ENCODE measurements at regions not wholly inside any gene's neighbourhood (a gene's known extent, or its start where the extent isn't known, plus 50 kb on each side); places are given as distances from the start of the nearest gene placed in this dataset.

- no peak for DNase-seq (ENCODE audit: low read depth)
Observed at GRCh38 chr11:128262463-128263345, 324.7 kb downstream of the ETS1 start.

- DNase-seq (ENCODE audit: low read depth): no peak
Observed at GRCh38 chr11:128261011-128261421, 326.3 kb downstream of the ETS1 start.

- no peak for DNase-seq (ENCODE audit: low read depth)
Observed at GRCh38 chr11:128260398-128260797, 327.0 kb downstream of the ETS1 start.

GRCh38 chr11:128259816-128260215 is 327.5 kb downstream of the ETS1 start:
- DNase-seq (ENCODE audit: low read depth): no peak

GRCh38 chr11:128254941-128255340 is 332.4 kb downstream of the ETS1 start:
- DNase-seq (ENCODE audit: low read depth): no peak

GRCh38 chr11:128251140-128251539 is 336.2 kb downstream of the ETS1 start:
- no peak for DNase-seq (ENCODE audit: low read depth)

- no peak for DNase-seq (ENCODE audit: low read depth)
Observed at GRCh38 chr11:128250482-128250881, 336.9 kb downstream of the ETS1 start.

GRCh38 chr11:128246810-128247594 is 340.4 kb downstream of the ETS1 start:
- DNase-seq (ENCODE audit: low read depth): no peak

GRCh38 chr11:128246364-128246801 is 341.0 kb downstream of the ETS1 start:
- DNase-seq (ENCODE audit: low read depth): no peak

- no peak for DNase-seq (ENCODE audit: low read depth)
Observed at GRCh38 chr11:128244871-128245270, 342.5 kb downstream of the ETS1 start.

- DNase-seq (ENCODE audit: low read depth): no peak
Observed at GRCh38 chr11:128242451-128242850, 344.9 kb downstream of the ETS1 start.

GRCh38 chr11:128240546-128240945 is 346.8 kb downstream of the ETS1 start:
- DNase-seq (ENCODE audit: low read depth): no peak

GRCh38 chr11:128239306-128239705 is 348.1 kb downstream of the ETS1 start:
- no peak for DNase-seq (ENCODE audit: low read depth)

- DNase-seq (ENCODE audit: low read depth): no peak
Observed at GRCh38 chr11:128238521-128239265, 348.7 kb downstream of the ETS1 start.

- DNase-seq (ENCODE audit: low read depth): no peak
Observed at GRCh38 chr11:128236506-128237498, 350.6 kb downstream of the ETS1 start.

- DNase-seq (ENCODE audit: low read depth): peak; percentile 31
Observed at GRCh38 chr11:128235958-128236357, 351.4 kb downstream of the ETS1 start.

- DNase-seq (ENCODE audit: low read depth): no peak
Observed at GRCh38 chr11:128235426-128235825, 351.9 kb downstream of the ETS1 start.

GRCh38 chr11:128234143-128234542 is 353.2 kb downstream of the ETS1 start:
- no peak for DNase-seq (ENCODE audit: low read depth)

- no peak for DNase-seq (ENCODE audit: low read depth)
Observed at GRCh38 chr11:128232588-128232987, 354.8 kb downstream of the ETS1 start.

GRCh38 chr11:128231845-128232410 is 355.4 kb downstream of the ETS1 start:
- DNase-seq (ENCODE audit: low read depth): no peak

GRCh38 chr11:128227466-128227865 is 359.9 kb downstream of the ETS1 start:
- DNase-seq (ENCODE audit: low read depth): no peak

Data from Daoy (cell line).